ENCODE measurements at regions not wholly inside any gene's neighbourhood (a gene's known extent, or its start where the extent isn't known, plus 50 kb on each side); places are given as distances from the start of the nearest gene placed in this dataset.

GRCh38 chr2:196225213-196225612 lies 53.8 kb upstream of the STK17B start:
- TF ChIP-seq CTCF (IDR thresholded peaks at IDR 0.05; ENCODE audit: extremely low read depth in 1 of 2, insufficient read depth in 1 of 2, low read depth in 1 of 2, low read length in 2 of 2) (no peak), EZH2 (IDR thresholded peaks at IDR 0.05; ENCODE audit: borderline replicate concordance, low read depth, low read length, severe bottlenecking) (no peak), JUN (IDR thresholded peaks at IDR 0.05; ENCODE audit: borderline replicate concordance, insufficient read depth, insufficient read length, low read depth) (no peak), POLR2A (IDR thresholded peaks at IDR 0.05; ENCODE audit: low read depth, low read length) (no peak), MAX (IDR thresholded peaks at IDR 0.05; ENCODE audit: insufficient read depth, insufficient read length) (no peak), MYC (IDR thresholded peaks at IDR 0.05; ENCODE audit: low read depth, low read length) (no peak), GATA2 (IDR thresholded peaks at IDR 0.05; ENCODE audit: insufficient read depth, insufficient read length, low read depth, low read length) (no peak), POLR2AphosphoS5 (IDR thresholded peaks at IDR 0.05; ENCODE audit: insufficient read depth, low read depth, low read length) (no peak), FOS (IDR thresholded peaks at IDR 0.05; ENCODE audit: borderline replicate concordance, insufficient read depth, low read length) (peak; percentile 17)

Measured in endothelial cell of umbilical vein (primary cell).